BE2C (cell line): ENCODE measurements at regions not wholly inside any gene's neighbourhood (a gene's known extent, or its start where the extent isn't known, plus 50 kb on each side); places are given as distances from the start of the nearest gene placed in this dataset.

Experiments used
- DNase-seq: peaks from one replicate; pipeline ENCODE4 v3.0.0-alpha.2; 2020
- H3K27me3 ChIP-seq: fragments of 250-450 bp; sonication (Bioruptor Pico); 2 replicates; pipeline ENCODE4 v1.5.1; 2020; ENCODE audit warnings: mild to moderate bottlenecking
- H3K36me3 ChIP-seq: fragments of 250-450 bp; sonication (Bioruptor Pico); 2 replicates; pipeline ENCODE4 v1.5.1; 2020; ENCODE audit warnings: mild to moderate bottlenecking
- H3K4me1 ChIP-seq: fragments of 250-450 bp; sonication (Bioruptor Pico); 2 replicates; pipeline ENCODE4 v1.5.1; 2020
- H3K4me3 ChIP-seq: 2 replicates; pipeline ENCODE4 v1.5.1; 2011; ENCODE audit warnings: low read depth, low read length
- H3K9me3 ChIP-seq: fragments of 250-450 bp; sonication (Bioruptor Pico); 2 replicates; pipeline ENCODE4 v1.5.1; 2020
- TF ChIP-seq, protein P1 (sequence below): IDR thresholded peaks from 2 replicates; pipeline ENCODE4 v1.5.1; 2012; ENCODE audit warnings: mild to moderate bottlenecking, low read depth, low read length

DNA sequence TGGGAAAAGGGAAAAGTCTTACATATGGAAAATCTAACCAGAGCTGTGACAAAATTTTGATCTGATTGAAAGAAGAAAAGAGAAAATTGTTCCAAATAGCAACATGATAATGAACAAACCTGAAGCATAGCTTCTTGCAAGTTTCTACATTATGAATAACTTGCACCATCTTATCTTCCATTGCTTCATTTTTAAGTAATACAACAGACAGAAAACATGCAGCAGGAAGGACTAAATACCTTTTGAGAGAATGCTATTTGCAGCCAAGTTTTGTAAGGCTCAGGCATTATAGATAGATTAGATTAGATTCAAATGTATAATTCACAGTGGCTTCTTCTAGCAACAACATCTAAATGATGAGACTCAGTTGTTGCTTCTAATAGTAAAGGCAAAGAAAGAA, 441.4 kb downstream of the AEBP2 start:
- Histone ChIP-seq H3K4me3 (no peak overlapping the region), H3K9me3 (no peaks in the 10 kb centered on the region), H3K27me3 (no peaks in the 10 kb centered on the region), H3K4me1 (no peaks in the 10 kb centered on the region), H3K36me3 (no peaks in the 10 kb centered on the region)
- DNase-seq: no peak
- TF ChIP-seq, protein P1, sequence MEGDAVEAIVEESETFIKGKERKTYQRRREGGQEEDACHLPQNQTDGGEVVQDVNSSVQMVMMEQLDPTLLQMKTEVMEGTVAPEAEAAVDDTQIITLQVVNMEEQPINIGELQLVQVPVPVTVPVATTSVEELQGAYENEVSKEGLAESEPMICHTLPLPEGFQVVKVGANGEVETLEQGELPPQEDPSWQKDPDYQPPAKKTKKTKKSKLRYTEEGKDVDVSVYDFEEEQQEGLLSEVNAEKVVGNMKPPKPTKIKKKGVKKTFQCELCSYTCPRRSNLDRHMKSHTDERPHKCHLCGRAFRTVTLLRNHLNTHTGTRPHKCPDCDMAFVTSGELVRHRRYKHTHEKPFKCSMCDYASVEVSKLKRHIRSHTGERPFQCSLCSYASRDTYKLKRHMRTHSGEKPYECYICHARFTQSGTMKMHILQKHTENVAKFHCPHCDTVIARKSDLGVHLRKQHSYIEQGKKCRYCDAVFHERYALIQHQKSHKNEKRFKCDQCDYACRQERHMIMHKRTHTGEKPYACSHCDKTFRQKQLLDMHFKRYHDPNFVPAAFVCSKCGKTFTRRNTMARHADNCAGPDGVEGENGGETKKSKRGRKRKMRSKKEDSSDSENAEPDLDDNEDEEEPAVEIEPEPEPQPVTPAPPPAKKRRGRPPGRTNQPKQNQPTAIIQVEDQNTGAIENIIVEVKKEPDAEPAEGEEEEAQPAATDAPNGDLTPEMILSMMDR: no peak

DNA sequence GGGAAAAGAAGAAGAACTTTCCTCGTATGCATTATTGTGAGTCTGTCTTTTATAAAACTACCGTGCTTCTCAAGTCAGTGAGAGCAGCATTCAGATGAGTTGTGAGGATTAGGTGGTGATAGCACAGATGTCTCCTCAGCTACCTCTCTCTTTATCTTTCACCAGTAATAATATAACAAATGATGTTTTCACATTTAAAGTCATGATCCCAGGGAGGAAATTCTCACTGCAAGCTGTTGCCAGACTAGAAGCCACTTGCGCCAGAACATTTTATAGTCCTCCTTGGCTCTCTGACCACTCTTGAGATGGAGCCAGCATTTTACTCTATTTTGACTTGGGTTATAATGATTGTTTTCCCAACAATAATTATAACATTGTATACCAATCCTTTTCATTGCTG, 443.1 kb downstream of the AEBP2 start:
- Histone ChIP-seq H3K36me3 (no peaks in the 10 kb centered on the region), H3K27me3 (no peaks in the 10 kb centered on the region), H3K9me3 (no peaks in the 10 kb centered on the region), H3K4me1 (no peaks in the 10 kb centered on the region), H3K4me3 (no peak overlapping the region)
- DNase-seq: no peak
- TF ChIP-seq, protein P1: no peak

DNA sequence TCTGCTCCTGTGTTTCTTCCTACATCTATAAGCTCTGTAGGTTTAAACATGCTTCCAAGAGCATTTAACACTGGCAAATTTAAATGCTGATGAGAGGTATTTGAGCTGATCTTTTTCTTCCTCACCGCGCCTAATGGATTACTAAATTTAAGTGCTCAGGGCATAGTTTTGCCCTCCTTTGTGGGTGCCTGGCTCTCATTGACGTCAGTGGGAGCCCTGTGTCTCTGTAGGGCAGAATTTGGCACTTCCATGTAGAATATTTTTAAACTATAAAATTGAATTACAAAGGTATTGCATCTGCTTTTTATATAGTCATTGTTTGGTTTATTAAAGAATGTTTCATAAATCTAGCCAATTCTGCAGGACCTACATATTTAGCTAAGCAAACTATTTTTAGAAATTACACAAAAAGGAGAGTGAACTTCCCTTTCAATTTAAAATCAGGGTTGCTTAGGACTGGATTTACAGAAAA, 444.8 kb downstream of the AEBP2 start:
- H3K27me3 ChIP-seq: no peaks in the 10 kb centered on the region
- H3K9me3 ChIP-seq: no peaks in the 10 kb centered on the region
- H3K36me3 ChIP-seq: no peaks in the 10 kb centered on the region
- no peaks in the 10 kb centered on the region for H3K4me1 ChIP-seq
- no peak overlapping the region for H3K4me3 ChIP-seq
- TF ChIP-seq, protein P1: no peak
- DNase-seq: no peak

DNA sequence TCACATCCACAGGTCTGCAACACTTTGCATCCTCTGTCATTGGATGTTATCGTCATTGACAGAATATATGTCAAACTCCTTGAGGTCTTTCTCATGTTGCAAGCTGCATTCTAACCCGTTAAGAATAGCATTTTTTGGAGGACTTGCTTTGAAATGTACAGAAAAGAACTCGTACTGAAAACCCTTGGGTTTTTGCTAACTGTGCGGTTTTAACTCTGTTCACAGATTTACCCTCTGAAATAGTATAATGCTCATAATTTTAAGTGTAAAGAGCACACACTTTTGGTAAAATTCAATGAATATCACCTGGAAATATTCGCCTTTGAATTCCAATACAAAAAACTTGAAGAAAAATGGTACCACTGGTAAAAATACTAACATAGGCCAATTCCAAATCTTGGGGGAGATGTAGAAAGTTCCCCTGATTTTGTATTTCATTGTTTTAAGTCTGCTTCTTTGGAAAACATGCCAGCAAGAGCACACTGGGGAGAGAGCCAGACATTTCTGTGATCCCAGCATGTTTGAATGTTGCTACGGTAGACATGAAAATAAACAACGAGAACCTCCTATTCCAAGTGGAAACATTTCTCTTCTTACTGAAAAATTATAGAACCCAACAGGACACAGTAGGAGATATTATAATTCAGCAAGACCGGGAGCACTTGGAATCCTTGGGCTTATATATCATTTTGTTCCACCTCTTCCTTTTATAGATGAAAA, 446.0 kb downstream of the AEBP2 start:
- no peak for DNase-seq
- no peaks in the 10 kb centered on the region for H3K27me3 ChIP-seq
- no peaks in the 10 kb centered on the region for H3K9me3 ChIP-seq
- TF ChIP-seq, protein P1: no peak
- no peaks in the 10 kb centered on the region for H3K36me3 ChIP-seq
- H3K4me1 ChIP-seq: no peaks in the 10 kb centered on the region
- no peak overlapping the region for H3K4me3 ChIP-seq

DNA sequence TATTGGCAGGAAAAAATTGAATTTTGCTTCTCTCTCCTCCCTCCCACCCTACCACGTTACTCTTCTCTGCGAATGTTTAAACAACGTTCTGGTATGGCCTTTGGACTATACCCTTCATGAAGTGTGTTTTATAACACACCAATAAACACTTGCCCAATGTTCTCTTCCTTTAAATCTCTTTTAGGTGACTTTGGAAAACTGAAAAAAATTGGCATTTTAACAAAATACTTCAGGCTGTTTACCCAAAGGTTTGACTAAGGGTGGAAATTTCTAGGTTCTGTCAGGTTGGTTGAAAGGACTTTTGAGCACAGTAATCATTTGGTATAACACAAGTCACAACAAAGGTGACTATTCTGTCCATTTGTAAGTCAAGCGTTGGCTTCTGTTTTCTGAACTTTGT, 446.8 kb downstream of the AEBP2 start:
- H3K27me3 ChIP-seq: no peaks in the 10 kb centered on the region
- no peaks in the 10 kb centered on the region for H3K4me1 ChIP-seq
- TF ChIP-seq, protein P1: no peak
- H3K9me3 ChIP-seq: no peaks in the 10 kb centered on the region
- no peak overlapping the region for H3K4me3 ChIP-seq
- H3K36me3 ChIP-seq: no peaks in the 10 kb centered on the region
- DNase-seq: no peak

DNA sequence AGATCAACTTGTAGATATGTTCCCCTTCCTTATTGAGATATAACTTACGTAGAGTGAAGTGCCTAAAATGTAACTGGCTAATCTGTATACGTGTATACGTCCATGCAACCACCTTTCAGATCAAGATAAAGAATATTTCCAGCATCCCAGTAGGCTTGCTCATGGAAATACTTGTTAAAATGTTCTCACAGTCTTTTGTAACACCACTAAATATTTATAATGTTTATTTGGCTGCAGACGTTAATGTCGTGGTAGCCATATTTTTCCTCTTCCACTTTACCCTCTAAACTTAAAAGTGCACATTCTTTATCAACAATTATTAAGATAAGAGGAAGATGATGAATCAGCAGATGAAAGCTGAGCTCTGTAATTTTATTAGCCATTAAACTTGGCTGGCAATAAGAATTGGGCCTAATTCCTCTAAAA, 447.4 kb downstream of the AEBP2 start:
- Histone ChIP-seq H3K4me1 (no peaks in the 10 kb centered on the region), H3K36me3 (no peaks in the 10 kb centered on the region), H3K4me3 (no peak overlapping the region), H3K9me3 (no peaks in the 10 kb centered on the region), H3K27me3 (no peaks in the 10 kb centered on the region)
- no peak for DNase-seq
- TF ChIP-seq, protein P1: no peak
